GM12892 (cell line): ENCODE measurements at regions not wholly inside any gene's neighbourhood (a gene's known extent, or its start where the extent isn't known, plus 50 kb on each side); places are given as distances from the start of the nearest gene placed in this dataset.

Experiments used
- POLR2A ChIP-seq: IDR thresholded peaks from 2 replicates; pipeline ENCODE4 v1.6.1; 2011; ENCODE audit warnings: low read depth, low read length, control low read depth
- POLR2AphosphoS5 ChIP-seq: IDR thresholded peaks from 2 replicates; pipeline ENCODE4 v1.6.1; 2011; ENCODE audit warnings: low read depth, low read length, control low read depth

- TF ChIP-seq POLR2AphosphoS5 (no peak), POLR2A (no peak)
These were observed 51.6 kb upstream of the NHS start for GRCh38 chrX:17323397-17323796.
